Large intestine (tissue), 3 donors: ENCODE measurements at regions not wholly inside any gene's neighbourhood (a gene's known extent, or its start where the extent isn't known, plus 50 kb on each side); places are given as distances from the start of the nearest gene placed in this dataset.

Experiments used
- DNase-seq, 2 donors: peaks; one replicate each; pipeline versions ENCODE4 v3.0.0 to v3.0.0-alpha.2; 2013
- H3K27ac ChIP-seq: one replicate; pipeline ENCODE4 v1.5.1; 2013; ENCODE audit warnings: low read length
- H3K27me3 ChIP-seq: 2 replicates; pipeline ENCODE4 v1.6.1; 2013; ENCODE audit warnings: low read length; ENCODE audit not compliant: control insufficient read depth, insufficient read depth
- H3K36me3 ChIP-seq: 2 replicates; pipeline ENCODE4 v1.6.1; 2013; ENCODE audit warnings: low read length; ENCODE audit not compliant: control insufficient read depth, insufficient read depth
- H3K4me1 ChIP-seq: one replicate; pipeline ENCODE4 v1.6.1; 2013; ENCODE audit warnings: low read length; ENCODE audit not compliant: control insufficient read depth, insufficient read depth
- H3K4me3 ChIP-seq: one replicate; pipeline ENCODE4 v1.5.1; 2013; ENCODE audit warnings: low read length
- H3K9me3 ChIP-seq: one replicate; pipeline ENCODE4 v1.6.1; 2013; ENCODE audit warnings: mild to moderate bottlenecking, low read depth, low read length, moderate library complexity; ENCODE audit not compliant: control insufficient read depth
- WGBS: methylation state at CpG from one replicate; pipeline ENCODE4 v1.1.5; 2013; ENCODE audit warnings: low lambda C conversion rate; ENCODE audit not compliant: insufficient coverage; 5-methylcytosine and 5-hydroxymethylcytosine counted together

- 67% methylated on average over 1 of the region's 3 CpGs for WGBS
- no peaks in the 10 kb centered on the region for H3K36me3 ChIP-seq
- H3K4me1 ChIP-seq = no peaks in the 10 kb centered on the region
- no peak overlapping the region for H3K27ac ChIP-seq
- no peak for DNase-seq
- no peak overlapping the region for H3K4me3 ChIP-seq
- peaks cover 4% of the 10 kb centered on the region for H3K9me3 ChIP-seq
- H3K27me3 ChIP-seq = no peaks in the 10 kb centered on the region
Observed at GRCh38 chr13:54445453-54445852, 1416.8 kb downstream of the OLFM4 start.

DNA sequence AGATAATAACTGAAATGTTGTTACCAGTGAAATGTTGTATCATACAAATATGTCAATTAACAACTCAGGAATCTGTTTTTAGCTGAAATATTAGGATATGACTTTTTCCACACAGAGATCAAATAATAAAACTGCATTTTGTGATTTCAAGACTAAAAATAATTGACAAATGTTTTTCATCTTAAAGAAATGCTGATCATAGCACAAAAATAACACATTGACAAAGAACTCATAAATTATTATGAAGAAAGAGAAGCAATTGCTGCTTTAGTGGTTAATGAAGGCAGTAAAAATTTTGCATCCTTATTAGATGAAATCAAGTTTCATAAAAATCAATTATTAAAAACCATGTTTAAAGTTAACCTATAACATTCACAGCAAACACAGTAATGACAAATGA, 1417.3 kb downstream of the OLFM4 start:
- no peak overlapping the region for H3K4me3 ChIP-seq
- no peaks in the 10 kb centered on the region for H3K4me1 ChIP-seq
- H3K36me3 ChIP-seq = no peaks in the 10 kb centered on the region
- peaks cover 2% of the 10 kb centered on the region for H3K9me3 ChIP-seq
- no peaks in the 10 kb centered on the region for H3K27me3 ChIP-seq
- no peak overlapping the region for H3K27ac ChIP-seq
- DNase-seq = no peak

- no peak for DNase-seq
- Histone ChIP-seq H3K27me3 (no peaks in the 10 kb centered on the region), H3K36me3 (no peaks in the 10 kb centered on the region), H3K4me3 (no peak overlapping the region), H3K4me1 (no peaks in the 10 kb centered on the region), H3K27ac (no peak overlapping the region), H3K9me3 (no peaks in the 10 kb centered on the region)
- no CpG with 5 or more reads among the region's 1 CpG for WGBS
Observed at GRCh38 chr13:54449922-54450321, 1421.3 kb downstream of the OLFM4 start.

GRCh38 chr13:54484166-54484565, 1455.6 kb downstream of the OLFM4 start:
- WGBS = 89% methylated on average over 1 of the region's 1 CpG
- Histone ChIP-seq H3K27ac (no peak overlapping the region), H3K9me3 (no peaks in the 10 kb centered on the region), H3K27me3 (no peaks in the 10 kb centered on the region), H3K4me3 (no peak overlapping the region), H3K4me1 (no peaks in the 10 kb centered on the region), H3K36me3 (no peaks in the 10 kb centered on the region)
- no peak for DNase-seq

DNA sequence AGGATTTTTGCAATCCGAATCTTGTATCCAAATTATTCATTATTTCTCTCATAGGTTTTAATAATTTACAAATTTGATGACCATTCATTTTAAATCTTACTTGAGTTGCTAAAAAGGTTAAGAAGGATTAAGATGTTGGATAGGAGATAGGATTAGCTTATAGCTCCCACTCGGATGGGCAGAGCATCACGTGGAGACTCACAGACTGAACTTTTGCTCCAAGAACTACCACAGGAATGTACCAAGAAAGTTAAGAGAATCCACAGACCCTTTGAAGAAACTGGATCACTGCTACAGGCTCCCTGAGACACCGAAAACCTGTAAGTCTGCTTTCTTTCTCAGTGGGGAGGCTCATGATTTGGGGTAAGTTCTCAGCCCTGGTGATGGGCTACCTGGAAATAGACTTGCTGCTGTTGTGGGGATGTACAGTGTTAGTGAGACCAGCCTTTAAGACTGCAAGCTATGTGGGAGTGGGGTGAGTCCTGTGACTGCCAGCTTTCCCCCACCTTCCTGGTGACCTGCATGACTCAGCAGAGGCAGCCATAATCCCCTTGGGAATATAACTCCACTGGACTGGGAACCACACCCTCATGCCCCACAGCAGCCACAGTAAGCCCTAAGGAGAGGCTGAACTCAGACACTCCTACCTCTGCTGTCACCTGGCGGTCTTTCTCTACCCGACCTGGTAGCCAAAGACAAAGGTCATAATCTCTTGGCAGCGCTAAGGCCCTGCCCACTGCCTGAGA, 1458.0 kb downstream of the OLFM4 start:
- WGBS = 100% methylated on average over 1 of the region's 7 CpGs
- Histone ChIP-seq H3K4me3 (no peak overlapping the region), H3K4me1 (no peaks in the 10 kb centered on the region), H3K27me3 (no peaks in the 10 kb centered on the region), H3K9me3 (no peaks in the 10 kb centered on the region), H3K27ac (no peak overlapping the region), H3K36me3 (no peaks in the 10 kb centered on the region)
- no peak for DNase-seq

DNA sequence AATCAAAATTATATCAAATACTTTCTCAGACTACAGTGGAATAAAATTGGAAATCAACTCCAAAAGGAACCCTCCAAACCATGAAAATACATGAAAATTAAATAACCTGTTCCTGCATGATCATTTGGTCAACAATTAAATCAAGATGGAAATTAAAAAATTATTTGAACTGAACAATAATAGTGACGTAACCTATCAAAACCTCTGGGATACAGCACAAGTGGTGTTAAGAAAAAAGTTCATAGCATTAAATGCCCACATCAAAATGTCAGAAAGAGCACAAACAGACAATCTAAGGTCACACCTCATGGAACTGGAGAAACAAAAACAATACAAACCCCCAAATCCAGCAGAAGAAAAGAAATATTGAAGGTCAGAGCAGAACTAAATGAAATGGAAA, 1460.7 kb downstream of the OLFM4 start:
- Histone ChIP-seq H3K4me3 (no peak overlapping the region), H3K36me3 (no peaks in the 10 kb centered on the region), H3K4me1 (no peaks in the 10 kb centered on the region), H3K27me3 (no peaks in the 10 kb centered on the region), H3K9me3 (no peaks in the 10 kb centered on the region), H3K27ac (no peak overlapping the region)
- no peak for DNase-seq
- WGBS = 100% methylated on average over 1 of the region's 1 CpG

- H3K27me3 ChIP-seq = no peaks in the 10 kb centered on the region
- 95% methylated on average over 3 of the region's 3 CpGs for WGBS
- no peak for DNase-seq
- H3K4me1 ChIP-seq = no peaks in the 10 kb centered on the region
- H3K27ac ChIP-seq = no peak overlapping the region
- no peaks in the 10 kb centered on the region for H3K9me3 ChIP-seq
- H3K36me3 ChIP-seq = no peaks in the 10 kb centered on the region
- no peak overlapping the region for H3K4me3 ChIP-seq
Observed at GRCh38 chr13:54492995-54493394, 1464.4 kb downstream of the OLFM4 start.

- WGBS = 33% methylated on average over 1 of the region's 5 CpGs
- no peaks in the 10 kb centered on the region for H3K9me3 ChIP-seq
- no peak overlapping the region for H3K27ac ChIP-seq
- no peaks in the 10 kb centered on the region for H3K36me3 ChIP-seq
- H3K4me1 ChIP-seq = no peaks in the 10 kb centered on the region
- no peaks in the 10 kb centered on the region for H3K27me3 ChIP-seq
- DNase-seq = no peak
- no peak overlapping the region for H3K4me3 ChIP-seq
Observed at GRCh38 chr13:54511366-54511765, 1482.8 kb downstream of the OLFM4 start.

- Histone ChIP-seq H3K27ac (no peak overlapping the region), H3K27me3 (no peaks in the 10 kb centered on the region), H3K36me3 (no peaks in the 10 kb centered on the region), H3K4me1 (no peaks in the 10 kb centered on the region), H3K4me3 (no peak overlapping the region), H3K9me3 (no peaks in the 10 kb centered on the region)
- WGBS = 40% methylated on average over 1 of the region's 1 CpG
- no peak for DNase-seq
Observed at GRCh38 chr13:54513254-54513653, 1484.6 kb downstream of the OLFM4 start.

GRCh38 chr13:54536112-54536511, 1507.5 kb downstream of the OLFM4 start:
- Histone ChIP-seq H3K4me3 (no peak overlapping the region), H3K4me1 (no peaks in the 10 kb centered on the region), H3K27ac (no peak overlapping the region), H3K36me3 (no peaks in the 10 kb centered on the region), H3K9me3 (no peaks in the 10 kb centered on the region), H3K27me3 (no peaks in the 10 kb centered on the region)
- WGBS = no CpG with 5 or more reads among the region's 3 CpGs
- peak in 1 of 2 donors; percentile 23 for DNase-seq

GRCh38 chr13:54563286-54563685, 1534.7 kb downstream of the OLFM4 start:
- DNase-seq = no peak
- no peaks in the 10 kb centered on the region for H3K9me3 ChIP-seq
- H3K36me3 ChIP-seq = no peaks in the 10 kb centered on the region
- H3K4me1 ChIP-seq = no peaks in the 10 kb centered on the region
- 83% methylated on average over 2 of the region's 2 CpGs for WGBS
- no peaks in the 10 kb centered on the region for H3K27me3 ChIP-seq
- H3K4me3 ChIP-seq = no peak overlapping the region
- no peak overlapping the region for H3K27ac ChIP-seq
